NOMO-1 (cell line): ENCODE measurements at regions not wholly inside any gene's neighbourhood (a gene's known extent, or its start where the extent isn't known, plus 50 kb on each side); places are given as distances from the start of the nearest gene placed in this dataset.

ENCODE experiments used
- DNase-seq, 2 experiments: peaks; one replicate each; lab custom pipeline; 2025; ENCODE audit not compliant: unreplicated experiment in 2 of 2; lab: John Stamatoyannopoulos, UW

- no peak for DNase-seq
These were observed 204.5 kb downstream of the SNX18 start for GRCh38 chr5:54721951-54722654.

GRCh38 chr5:54721116-54721515 is 203.6 kb downstream of the SNX18 start:
- DNase-seq = no peak

GRCh38 chr5:54720341-54720740 is 202.8 kb downstream of the SNX18 start:
- DNase-seq = no peak

- DNase-seq = no peak
These were observed 202.1 kb downstream of the SNX18 start for GRCh38 chr5:54719384-54720283.

- no peak for DNase-seq
These were observed 201.1 kb downstream of the SNX18 start for GRCh38 chr5:54718656-54719055.

- DNase-seq = no peak
These were observed 200.3 kb downstream of the SNX18 start for GRCh38 chr5:54717870-54718269.

- DNase-seq = no peak
These were observed 199.9 kb downstream of the SNX18 start for GRCh38 chr5:54717459-54717858.

- DNase-seq = no peak
These were observed 196.5 kb downstream of the SNX18 start for GRCh38 chr5:54713923-54714581.

- DNase-seq = no peak
These were observed 191.5 kb downstream of the SNX18 start for GRCh38 chr5:54709096-54709495.

GRCh38 chr5:54707841-54708240 is 190.3 kb downstream of the SNX18 start:
- no peak for DNase-seq

- DNase-seq = peak; percentile 58 to 77
These were observed 188.6 kb downstream of the SNX18 start for GRCh38 chr5:54705994-54706653.

- no peak for DNase-seq
These were observed 187.3 kb downstream of the SNX18 start for GRCh38 chr5:54704825-54705224.

- no peak for DNase-seq
These were observed 186.8 kb downstream of the SNX18 start for GRCh38 chr5:54704333-54704732.

GRCh38 chr5:54703565-54704255 is 186.2 kb downstream of the SNX18 start:
- DNase-seq = no peak

GRCh38 chr5:54703133-54703532 is 185.6 kb downstream of the SNX18 start:
- no peak for DNase-seq

GRCh38 chr5:54702470-54702869 is 184.9 kb downstream of the SNX18 start:
- DNase-seq = no peak

GRCh38 chr5:54700986-54701578 is 183.5 kb downstream of the SNX18 start:
- peak in 1 of 2 experiments; percentile 15 for DNase-seq

- no peak for DNase-seq
These were observed 179.4 kb downstream of the SNX18 start for GRCh38 chr5:54696931-54697330.

GRCh38 chr5:54696346-54696745 is 178.8 kb downstream of the SNX18 start:
- no peak for DNase-seq
